Mucosa of descending colon (tissue), 3 donors: ENCODE measurements at regions not wholly inside any gene's neighbourhood (a gene's known extent, or its start where the extent isn't known, plus 50 kb on each side); places are given as distances from the start of the nearest gene placed in this dataset.

Experiments
- ATAC-seq: fragments of 200-7000 bp; cut with Tn5 transposase; one replicate; pipeline ENCODE4 v1.9.1; 2020; ENCODE audit warnings: mild to moderate bottlenecking, moderate library complexity
- DNase-seq, 3 donors: peaks; one replicate each; pipeline ENCODE4 v3.0.0-alpha.2; 2020
- H3K36me3 ChIP-seq: fragments of 200-600 bp; one replicate; pipeline ENCODE4 v1.8.0; 2021; ENCODE audit warnings: low read depth, mild to moderate bottlenecking
- H3K4me1 ChIP-seq: fragments of 200-600 bp; one replicate; pipeline ENCODE4 v1.8.0; 2021; ENCODE audit warnings: low read depth, mild to moderate bottlenecking
- H3K4me3 ChIP-seq: fragments of 200-600 bp; one replicate; pipeline ENCODE4 v1.8.0; 2021; ENCODE audit warnings: mild to moderate bottlenecking
- H3K9me3 ChIP-seq: fragments of 200-600 bp; one replicate; pipeline ENCODE4 v1.8.0; 2021; ENCODE audit warnings: mild to moderate bottlenecking
- intact Hi-C, 2 donors: fragments of 100-400 bp; cut with DNase I in 1 of 2; cut with micrococcal nuclease in 1 of 2; formaldehyde crosslinking; loops; one replicate each; pipeline versions ENCODE4 v1.11.0 to v1.11.1; 2022; cut with DNase I, micrococcal nuclease
- TF ChIP-seq, protein P1 (sequence below): fragments of 200-600 bp; IDR thresholded peaks from one replicate; pipeline ENCODE4 v1.8.0; 2022; ENCODE audit warnings: antibody characterized with exemption, mild to moderate bottlenecking
- donor health status: DM: no; HTN: no; CAD: no; lungs with moderate emphysema.
- donor health status: DM: no; HTN: no; CAD: no.
- donor health status: DM: no; HTN: yes; CAD: no.

DNA sequence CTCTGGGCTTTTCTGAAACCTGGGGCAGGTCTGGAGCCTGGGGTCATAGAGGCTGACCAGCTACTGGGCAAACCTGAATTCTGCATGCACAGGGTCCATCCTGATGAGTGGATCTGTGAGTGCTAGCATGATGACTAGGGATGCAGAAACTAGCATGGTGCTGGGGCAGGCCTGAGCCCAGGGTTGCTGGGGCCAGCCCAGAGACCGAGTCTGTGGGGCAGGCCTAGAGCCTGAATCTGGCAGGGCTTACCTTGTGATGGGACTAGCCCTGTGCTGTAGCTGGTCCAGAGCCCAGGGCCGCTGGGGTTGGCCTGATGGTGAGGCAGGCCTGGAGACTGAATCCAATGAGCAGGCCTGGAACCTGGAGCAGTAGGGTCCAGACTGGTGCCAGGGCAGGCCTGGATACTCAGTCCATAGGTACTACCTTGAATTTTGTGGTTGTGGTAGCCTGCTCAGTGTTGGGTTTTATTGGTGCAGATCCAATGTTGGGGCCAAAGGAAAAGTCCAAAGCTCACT is 313.5 kb downstream of the TLR4 start:
- DNase-seq: peak in 1 of 3 donors; percentile 25
- H3K36me3 ChIP-seq: no peaks in the 10 kb centered on the region
- no peaks in the 10 kb centered on the region for H3K9me3 ChIP-seq
- TF ChIP-seq, protein P1, sequence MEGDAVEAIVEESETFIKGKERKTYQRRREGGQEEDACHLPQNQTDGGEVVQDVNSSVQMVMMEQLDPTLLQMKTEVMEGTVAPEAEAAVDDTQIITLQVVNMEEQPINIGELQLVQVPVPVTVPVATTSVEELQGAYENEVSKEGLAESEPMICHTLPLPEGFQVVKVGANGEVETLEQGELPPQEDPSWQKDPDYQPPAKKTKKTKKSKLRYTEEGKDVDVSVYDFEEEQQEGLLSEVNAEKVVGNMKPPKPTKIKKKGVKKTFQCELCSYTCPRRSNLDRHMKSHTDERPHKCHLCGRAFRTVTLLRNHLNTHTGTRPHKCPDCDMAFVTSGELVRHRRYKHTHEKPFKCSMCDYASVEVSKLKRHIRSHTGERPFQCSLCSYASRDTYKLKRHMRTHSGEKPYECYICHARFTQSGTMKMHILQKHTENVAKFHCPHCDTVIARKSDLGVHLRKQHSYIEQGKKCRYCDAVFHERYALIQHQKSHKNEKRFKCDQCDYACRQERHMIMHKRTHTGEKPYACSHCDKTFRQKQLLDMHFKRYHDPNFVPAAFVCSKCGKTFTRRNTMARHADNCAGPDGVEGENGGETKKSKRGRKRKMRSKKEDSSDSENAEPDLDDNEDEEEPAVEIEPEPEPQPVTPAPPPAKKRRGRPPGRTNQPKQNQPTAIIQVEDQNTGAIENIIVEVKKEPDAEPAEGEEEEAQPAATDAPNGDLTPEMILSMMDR: no peak
- H3K4me1 ChIP-seq: no peaks in the 10 kb centered on the region
- peak; percentile 10 for ATAC-seq
- intact Hi-C loops: no loop called here
- no peak overlapping the region for H3K4me3 ChIP-seq

DNA sequence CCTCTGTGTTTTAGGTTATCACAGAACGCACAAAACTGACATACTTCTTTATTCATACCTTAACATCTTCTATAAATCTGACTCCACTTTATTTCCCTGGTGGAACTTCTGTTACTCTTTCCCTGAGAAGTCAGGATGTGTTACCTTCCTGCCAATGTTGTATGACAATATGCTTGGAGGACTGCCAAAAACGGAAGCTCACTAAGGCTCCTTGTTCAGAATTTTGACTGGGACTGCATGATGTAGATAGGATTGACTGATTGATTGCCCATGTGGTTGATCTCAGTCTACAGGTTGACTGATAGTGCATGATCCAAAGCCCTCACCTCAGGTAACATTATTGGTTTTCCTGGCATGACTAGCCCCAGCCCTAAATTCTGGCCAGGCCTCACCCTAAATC is 319.4 kb downstream of the TLR4 start:
- intact Hi-C loops: no loop called here
- Histone ChIP-seq H3K9me3 (no peaks in the 10 kb centered on the region), H3K4me1 (no peaks in the 10 kb centered on the region), H3K4me3 (no peak overlapping the region), H3K36me3 (no peaks in the 10 kb centered on the region)
- DNase-seq (no peak), ATAC-seq (no peak)
- TF ChIP-seq, protein P1: no peak

DNA sequence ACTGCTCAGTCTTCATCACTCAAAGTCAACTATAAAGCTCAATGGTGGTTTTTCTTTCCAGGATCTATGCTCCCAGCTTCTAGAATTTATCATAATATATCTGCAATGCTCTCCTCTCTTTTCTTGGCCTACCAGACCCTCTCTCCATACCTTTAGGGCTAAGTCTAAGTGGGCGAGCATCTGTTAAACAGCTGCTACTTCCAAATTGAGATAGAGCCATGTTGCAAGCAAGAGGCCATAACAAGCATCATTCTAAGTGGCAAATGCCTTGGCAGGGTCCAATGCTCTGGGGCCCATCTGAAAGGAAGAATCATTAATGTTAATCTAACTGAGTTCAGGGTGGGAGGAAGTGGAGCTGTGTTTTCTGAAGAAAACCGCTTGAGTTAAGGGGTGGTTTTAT is 324.0 kb downstream of the TLR4 start:
- intact Hi-C loops: no loop called here
- no peak for DNase-seq

DNA sequence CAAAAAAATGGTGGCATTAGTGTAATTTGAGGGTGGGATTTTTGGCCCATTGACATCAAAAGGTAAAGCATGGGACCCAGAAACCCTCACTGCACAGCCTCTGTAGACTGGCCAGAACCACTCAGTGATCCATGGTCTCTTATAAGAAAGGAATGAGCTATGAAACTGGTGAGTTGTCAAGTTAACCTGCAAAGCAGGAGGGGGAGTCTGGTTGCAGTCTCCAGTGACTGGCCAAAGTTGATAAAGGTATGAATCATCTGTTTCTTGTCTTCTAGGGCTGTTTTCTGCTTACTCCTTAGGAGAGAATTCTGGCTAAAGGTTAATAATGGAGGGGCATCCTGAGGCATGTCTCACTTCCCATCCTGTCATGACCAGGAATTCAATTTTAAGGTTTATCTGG is 325.2 kb downstream of the TLR4 start:
- no peak for ATAC-seq
- H3K9me3 ChIP-seq: no peaks in the 10 kb centered on the region
- H3K4me3 ChIP-seq: no peak overlapping the region
- no peaks in the 10 kb centered on the region for H3K36me3 ChIP-seq
- intact Hi-C loops: no loop called here
- no peak for DNase-seq
- no peaks in the 10 kb centered on the region for H3K4me1 ChIP-seq
- TF ChIP-seq, protein P1: no peak

More for the DNA sequence above, 324.0 kb downstream of the TLR4 start:
- ATAC-seq: no peak
- H3K4me1 ChIP-seq: no peaks in the 10 kb centered on the region
- TF ChIP-seq, protein P1: no peak
- H3K36me3 ChIP-seq: no peaks in the 10 kb centered on the region
- H3K4me3 ChIP-seq: no peak overlapping the region
- H3K9me3 ChIP-seq: no peaks in the 10 kb centered on the region

DNA sequence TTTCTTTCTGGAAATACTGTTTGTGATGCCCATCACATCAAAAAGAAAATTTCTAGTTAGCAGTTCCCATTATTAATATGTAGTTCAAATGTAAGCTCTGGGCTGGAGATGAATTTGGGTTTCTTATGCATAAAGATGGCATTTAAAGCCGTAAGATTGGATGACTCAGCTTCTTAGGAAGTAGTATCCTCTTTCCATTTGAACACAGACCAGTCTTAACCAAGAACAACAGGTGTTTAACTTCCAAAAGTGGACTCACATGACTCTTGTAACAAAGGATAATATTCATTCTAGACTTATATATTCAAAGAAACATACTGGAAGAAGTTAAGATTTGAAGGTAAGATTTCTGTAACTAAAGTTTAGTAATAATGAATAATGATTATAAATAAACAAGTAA is 330.5 kb downstream of the TLR4 start:
- DNase-seq: no peak
- no peak for ATAC-seq
- intact Hi-C loops: no loop called here
- no peak overlapping the region for H3K4me3 ChIP-seq
- H3K9me3 ChIP-seq: no peaks in the 10 kb centered on the region
- H3K36me3 ChIP-seq: no peaks in the 10 kb centered on the region
- H3K4me1 ChIP-seq: no peaks in the 10 kb centered on the region
- TF ChIP-seq, protein P1: no peak

DNA sequence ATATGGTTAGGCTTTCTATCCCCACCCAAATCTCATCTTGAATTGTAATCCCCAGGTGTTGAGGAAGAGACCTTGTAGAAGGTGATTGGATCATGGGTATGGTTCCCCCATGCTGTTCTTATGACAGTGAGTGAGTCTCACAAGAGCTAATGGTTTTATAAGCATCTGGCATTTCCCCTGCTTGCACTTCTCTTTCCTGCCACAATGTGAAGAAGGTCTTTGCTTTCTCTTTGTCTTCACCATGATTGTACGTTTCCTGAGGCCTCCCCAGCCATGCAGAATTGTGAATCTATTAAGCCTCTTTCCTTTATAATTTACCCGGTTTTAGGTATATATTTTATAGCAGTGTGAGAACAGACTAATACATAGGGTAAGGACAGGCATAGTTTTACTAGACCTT is 334.5 kb downstream of the TLR4 start:
- Histone ChIP-seq H3K4me3 (no peak overlapping the region), H3K4me1 (no peaks in the 10 kb centered on the region), H3K9me3 (no peaks in the 10 kb centered on the region), H3K36me3 (no peaks in the 10 kb centered on the region)
- TF ChIP-seq, protein P1: no peak
- DNase-seq: no peak
- ATAC-seq: no peak
- intact Hi-C loops: no loop called here
